BE2C (cell line): ENCODE measurements at regions not wholly inside any gene's neighbourhood (a gene's known extent, or its start where the extent isn't known, plus 50 kb on each side); places are given as distances from the start of the nearest gene placed in this dataset.

Source experiments
- DNase-seq: peaks from one replicate; pipeline ENCODE4 v3.0.0-alpha.2; 2020
- H3K27me3 ChIP-seq: fragments of 250-450 bp; sonication (Bioruptor Pico); 2 replicates; pipeline ENCODE4 v1.5.1; 2020; ENCODE audit warnings: mild to moderate bottlenecking
- H3K36me3 ChIP-seq: fragments of 250-450 bp; sonication (Bioruptor Pico); 2 replicates; pipeline ENCODE4 v1.5.1; 2020; ENCODE audit warnings: mild to moderate bottlenecking
- H3K4me1 ChIP-seq: fragments of 250-450 bp; sonication (Bioruptor Pico); 2 replicates; pipeline ENCODE4 v1.5.1; 2020
- H3K4me3 ChIP-seq: 2 replicates; pipeline ENCODE4 v1.5.1; 2011; ENCODE audit warnings: low read depth, low read length
- H3K9me3 ChIP-seq: fragments of 250-450 bp; sonication (Bioruptor Pico); 2 replicates; pipeline ENCODE4 v1.5.1; 2020
- CTCF ChIP-seq: IDR thresholded peaks from 2 replicates; pipeline ENCODE4 v1.5.1; 2012; ENCODE audit warnings: mild to moderate bottlenecking, low read depth, low read length

DNA sequence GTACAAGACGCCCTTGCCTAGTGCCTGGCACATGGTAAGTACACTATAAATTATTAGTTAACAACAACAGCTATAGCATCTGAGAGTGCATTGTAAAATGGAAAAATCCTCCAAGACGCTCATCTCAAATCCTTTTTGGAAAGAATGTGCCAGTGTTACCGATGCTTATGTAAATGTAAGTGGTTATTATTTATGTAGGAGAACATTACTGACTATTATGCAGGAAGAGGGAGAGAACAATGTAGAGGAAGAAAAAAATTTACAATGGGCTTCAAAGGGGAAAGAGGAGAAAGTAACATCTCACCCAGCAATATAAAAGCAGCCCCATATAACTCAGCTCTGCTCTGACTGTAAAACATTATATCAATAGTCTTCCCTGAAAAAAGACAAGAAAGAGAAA is 155.3 kb upstream of the LPP start:
- H3K9me3 ChIP-seq, result no peaks in the 10 kb centered on the region
- DNase-seq, result no peak
- no peaks in the 10 kb centered on the region for H3K4me1 ChIP-seq
- no peaks in the 10 kb centered on the region for H3K36me3 ChIP-seq
- H3K4me3 ChIP-seq, result no peak overlapping the region
- H3K27me3 ChIP-seq, result no peaks in the 10 kb centered on the region
- TF ChIP-seq CTCF, result no peak

DNA sequence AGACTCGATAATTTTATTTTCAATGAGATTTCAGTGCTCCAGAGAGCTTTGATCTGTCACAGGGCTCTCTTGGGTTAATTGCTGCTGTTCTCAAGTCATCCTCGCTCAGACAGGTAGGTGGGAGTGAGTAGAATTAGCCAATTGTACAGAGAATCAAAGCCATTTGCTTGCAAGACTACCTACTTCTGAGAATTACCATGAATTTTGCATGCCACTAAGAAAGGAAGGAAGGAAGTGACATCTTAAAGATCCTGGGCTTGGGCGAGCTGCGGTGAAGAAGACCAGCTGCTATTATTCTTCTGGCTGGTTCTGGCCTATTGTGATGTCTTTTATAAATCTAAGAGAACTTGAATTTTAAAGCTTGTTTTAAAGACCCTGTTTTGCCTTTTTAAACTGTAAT is 154.1 kb upstream of the LPP start:
- no peaks in the 10 kb centered on the region for H3K4me1 ChIP-seq
- TF ChIP-seq CTCF, result no peak

DNA sequence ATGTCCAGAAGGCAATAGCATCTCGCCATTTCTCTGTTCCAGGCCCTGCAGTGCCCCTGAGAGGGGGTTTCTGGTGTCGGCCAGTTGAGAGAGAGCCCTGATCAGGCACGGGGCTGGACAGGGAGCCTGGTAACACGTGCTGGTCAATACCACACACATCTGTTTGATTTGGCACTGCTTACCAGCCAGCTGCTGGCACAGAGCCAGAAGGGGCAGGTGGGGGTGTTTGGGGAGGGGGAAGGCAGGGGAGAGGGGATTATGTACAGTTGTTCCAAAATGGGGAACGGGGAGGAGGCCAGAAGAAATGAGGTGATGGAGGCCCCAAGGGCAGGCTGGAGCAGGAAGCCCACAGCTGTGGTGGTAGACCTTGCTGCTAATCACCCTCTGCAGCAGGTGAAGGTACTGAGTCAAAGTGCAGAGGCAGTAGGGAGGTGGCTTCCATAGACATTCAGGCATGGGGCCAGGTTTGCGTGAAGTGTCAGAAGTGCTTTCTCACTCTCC is 153.5 kb upstream of the LPP start:
- no peak overlapping the region for H3K4me3 ChIP-seq
- TF ChIP-seq CTCF, result no peak
- no peaks in the 10 kb centered on the region for H3K4me1 ChIP-seq
- H3K36me3 ChIP-seq, result no peaks in the 10 kb centered on the region
- DNase-seq, result peak; percentile 22
- H3K9me3 ChIP-seq, result no peaks in the 10 kb centered on the region
- no peaks in the 10 kb centered on the region for H3K27me3 ChIP-seq

More for the DNA sequence above, 154.1 kb upstream of the LPP start:
- Histone ChIP-seq H3K36me3 (no peaks in the 10 kb centered on the region), H3K9me3 (no peaks in the 10 kb centered on the region), H3K4me3 (no peak overlapping the region), H3K27me3 (no peaks in the 10 kb centered on the region)
- no peak for DNase-seq

GRCh38 chr3:188001093-188001492 is 152.9 kb upstream of the LPP start:
- no peak for TF ChIP-seq CTCF
- H3K36me3 ChIP-seq, result no peaks in the 10 kb centered on the region
- no peaks in the 10 kb centered on the region for H3K9me3 ChIP-seq
- no peak for DNase-seq
- H3K4me1 ChIP-seq, result no peaks in the 10 kb centered on the region; the same call in 1 of the 2 replicates
- H3K4me3 ChIP-seq, result no peak overlapping the region
- no peaks in the 10 kb centered on the region for H3K27me3 ChIP-seq

DNA sequence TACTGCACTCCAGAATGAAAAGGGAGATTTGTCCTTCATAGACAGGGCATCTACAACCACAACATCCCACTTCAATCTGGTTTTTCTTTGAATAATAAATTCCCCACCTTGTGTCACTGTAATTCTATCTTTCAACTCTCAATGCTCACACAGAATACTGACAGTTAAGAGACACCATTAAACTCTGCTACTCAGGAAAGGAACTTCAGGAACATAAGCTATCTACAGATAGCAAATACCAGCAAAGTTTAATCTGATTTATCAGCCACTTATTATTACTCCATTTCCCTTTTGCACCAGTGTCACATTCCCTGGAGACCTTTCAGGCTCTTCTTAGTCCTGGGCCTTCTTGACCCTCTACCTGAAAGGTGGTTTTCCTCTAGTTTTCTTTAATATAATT is 152.0 kb upstream of the LPP start:
- Histone ChIP-seq H3K36me3 (no peaks in the 10 kb centered on the region), H3K9me3 (no peaks in the 10 kb centered on the region), H3K4me1 (peaks cover under 1% of the 10 kb centered on the region; the same call in 1 of the 2 replicates), H3K4me3 (no peak overlapping the region), H3K27me3 (no peaks in the 10 kb centered on the region)
- no peak for TF ChIP-seq CTCF
- no peak for DNase-seq

DNA sequence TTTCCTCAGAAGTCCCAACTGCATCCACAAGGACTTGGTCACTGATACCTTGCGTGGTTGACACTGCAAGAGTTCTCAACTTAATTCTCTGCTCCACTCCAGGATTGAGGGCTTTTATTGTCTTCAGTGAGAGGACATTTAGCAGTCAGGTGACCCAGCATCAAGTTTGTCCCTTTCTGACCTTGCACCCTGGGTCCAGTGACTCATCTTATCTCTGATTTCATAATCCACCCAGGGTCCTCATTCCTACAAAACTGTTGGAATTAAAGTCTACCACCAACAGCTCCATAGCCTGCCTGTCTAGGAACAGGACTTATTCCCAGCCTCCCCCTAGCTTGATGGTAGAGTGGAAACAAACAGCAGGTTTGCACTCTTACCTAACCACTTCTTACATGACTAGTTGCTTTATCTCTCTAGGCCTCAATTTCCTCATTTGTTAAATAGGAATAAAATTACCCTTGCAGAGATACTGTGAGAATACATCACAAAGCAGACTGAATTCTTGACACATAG is 151.3 kb upstream of the LPP start:
- no peak for TF ChIP-seq CTCF
- H3K9me3 ChIP-seq, result no peaks in the 10 kb centered on the region
- no peaks in the 10 kb centered on the region for H3K27me3 ChIP-seq
- DNase-seq, result no peak
- H3K4me3 ChIP-seq, result no peak overlapping the region
- no peaks in the 10 kb centered on the region for H3K36me3 ChIP-seq
- H3K4me1 ChIP-seq, result peaks cover 5% of the 10 kb centered on the region
